ENCODE measurements at regions not wholly inside any gene's neighbourhood (a gene's known extent, or its start where the extent isn't known, plus 50 kb on each side); places are given as distances from the start of the nearest gene placed in this dataset.

- no peak for ATAC-seq
Measured at GRCh38 chr1:26645734-26646133, 50.1 kb upstream of the ARID1A start.

More at GRCh38 chr1:26645734-26646133, 50.1 kb upstream of the ARID1A start:
- Histone ChIP-seq H3K79me2 (ENCODE audit: control insufficient read depth, insufficient read depth, low read length) (no peaks in the 10 kb centered on the region), H3K36me3 (ENCODE audit: control insufficient read depth, insufficient read depth, low read length) (no peaks in the 10 kb centered on the region), H4K20me1 (replicated peaks; ENCODE audit: control insufficient read depth, insufficient read depth, low read length) (no peaks in the 10 kb centered on the region), H3K9me3 (replicated peaks; ENCODE audit: control insufficient read depth, insufficient read depth, low read depth, low read length) (no peaks in the 10 kb centered on the region), H3K4me2 (ENCODE audit: insufficient read depth, low read length) (no peak overlapping the region), H2AFZ (ENCODE audit: low read depth, low read length) (no peak overlapping the region), H3K27ac (ENCODE audit: extremely low read depth, low read depth, low read length) (no peak overlapping the region), H3K4me1 (replicated peaks in 1 of 2; ENCODE audit: control insufficient read depth in 2 of 2, insufficient read depth in 2 of 2, low read length in 2 of 2) (peaks cover 0 to 9% of the 10 kb centered on the region in 2 experiments; a peak in 2 of 5 replicates), H3K9ac (ENCODE audit: insufficient read depth in 1 of 2, low read depth in 2 of 2, low read length in 2 of 2) (no peak overlapping the region), H3K27me3 (ENCODE audit: control insufficient read depth in 2 of 2, insufficient read depth in 2 of 2, low read length in 2 of 2) (no peaks in the 10 kb centered on the region), H3K4me3 (no peak overlapping the region), H3K9me1 (ENCODE audit: control insufficient read depth, insufficient read depth, low read length) (no peaks in the 10 kb centered on the region)
- BruUV-seq (replicated peaks): no TSS peak
- DNase-seq (ENCODE audit: extremely low read depth in 1 of 4, low spot score in 3 of 4) (no peak), FAIRE-seq (no peak)
- intact Hi-C loops (cut with micrococcal nuclease) (no loop called here), in situ Hi-C loops (cut with MboI) (no loop called here)
- 24% methylated on average over 1 of the region's 1 CpG for WGBS (ENCODE audit: insufficient coverage, low coverage, missing lambda C conversion rate)
- TF ChIP-seq REST (IDR thresholded peaks at IDR 0.05; ENCODE audit: borderline replicate concordance) (peak; percentile 56), REST (CRISPR knock-in tag; IDR thresholded peaks at IDR 0.05; ENCODE audit: low read depth) (no peak), EHMT2 (IDR thresholded peaks at IDR 0.05) (0 out of 2 replicates have a peak, but pooled peaks have one; percentile 41), MBD1 (CRISPR knock-in tag; IDR thresholded peaks at IDR 0.05) (no peak), ZNF175 (CRISPR knock-in tag; IDR thresholded peaks at IDR 0.05; ENCODE audit: low read depth) (no peak)
- ChIA-PET POLR2A (interaction anchor here (1.0 kb wide), 1 partner anchor 9 kb away, joined by 5 read pairs; no protein-coding TSS in a partner anchor), CTCF (ENCODE audit: low intra/inter-chr PET ratio) (interaction anchor here (0.6 kb wide), 1 partner anchor 522 kb away, joined by 7 read pairs; no protein-coding TSS in a partner anchor)
